ENCODE measurements at regions not wholly inside any gene's neighbourhood (a gene's known extent, or its start where the extent isn't known, plus 50 kb on each side); places are given as distances from the start of the nearest gene placed in this dataset.

GRCh38 chr9:87310827-87311523, 186.7 kb upstream of the DAPK1 start:
- H4K5ac ChIP-seq (ENCODE audit: insufficient read length, low read depth, low read length), result no peak overlapping the region
- no CpG with 5 or more reads among the region's 4 CpGs for WGBS (ENCODE audit: extremely low coverage, insufficient read length, low lambda C conversion rate)
- H3T11ph ChIP-seq (ENCODE audit: low read length), result no peak overlapping the region
- H4K20me1 ChIP-seq (ENCODE audit: control insufficient read depth, insufficient read depth, insufficient read length), result no peaks in the 10 kb centered on the region
- DNase-seq, result no peak
- no peak overlapping the region for H3K4ac ChIP-seq (ENCODE audit: low read depth, low read length)
- no peak overlapping the region for H3K23ac ChIP-seq (ENCODE audit: insufficient read length, low read depth, low read length)
- H3K18ac ChIP-seq (ENCODE audit: insufficient read length, low read depth, low read length), result no peak overlapping the region
- no peak for TF ChIP-seq CTCF (conservative IDR thresholded peaks at IDR 0.05)
- H2BK120ac ChIP-seq (ENCODE audit: low read depth, low read length, poor library complexity, severe bottlenecking), result no peak overlapping the region
- no peaks in the 10 kb centered on the region for H3K79me1 ChIP-seq (ENCODE audit: insufficient read depth, low read depth, low read length, poor library complexity, severe bottlenecking)
- Mint-ChIP-seq H3K27ac (no peak overlapping the region), H3K36me3 (ENCODE audit: insufficient read depth in 1 of 3, low read depth in 3 of 3) (peaks cover 0 to 5% (median 0%) of the 10 kb centered on the region in 3 experiments; a peak in 3 of 7 replicates), H3K27me3 (ENCODE audit: low read depth) (peaks cover 3% of the 10 kb centered on the region), H3K4me3 (no peak overlapping the region), H3K4me1 (no peaks in the 10 kb centered on the region), H3K9me3 (peaks cover 4 to 7% of the 10 kb centered on the region in 2 experiments; a peak in 3 of 5 replicates)
- no peak overlapping the region for H2BK5ac ChIP-seq (ENCODE audit: insufficient read length, low read length)
- H4K8ac ChIP-seq (replicated peaks; ENCODE audit: insufficient read length, low read depth, low read length), result no peak overlapping the region
- H3K79me2 ChIP-seq (ENCODE audit: insufficient read depth, low read length), result no peaks in the 10 kb centered on the region
- no peak overlapping the region for H3K9ac ChIP-seq (ENCODE audit: extremely low read depth, insufficient read length, low read length)
- H2BK20ac ChIP-seq (ENCODE audit: low read depth, low read length, poor library complexity, severe bottlenecking), result no peak overlapping the region
- H3K27me3 ChIP-seq (ENCODE audit: insufficient read depth, low read length), result no peaks in the 10 kb centered on the region
- no peaks in the 10 kb centered on the region for H3K23me2 ChIP-seq (ENCODE audit: insufficient read length, low read depth, low read length, poor library complexity, severe bottlenecking)
- H3K4me2 ChIP-seq (ENCODE audit: insufficient read depth, insufficient read length, low read length), result no peak overlapping the region
- H2AK5ac ChIP-seq (ENCODE audit: insufficient read length, low read length), result no peak overlapping the region
- peaks cover 2% of the 10 kb centered on the region for H3K9me3 ChIP-seq (ENCODE audit: control insufficient read depth, low read depth, low read length)
- no peaks in the 10 kb centered on the region for H3K4me1 ChIP-seq (ENCODE audit: insufficient read depth, low read length)
- H3K14ac ChIP-seq (ENCODE audit: insufficient read depth, low read length), result no peak overlapping the region
- H3K27ac ChIP-seq (ENCODE audit: insufficient read length, low read depth, low read length), result no peak overlapping the region
- H2AFZ ChIP-seq (ENCODE audit: low read length), result no peak overlapping the region
- no peak overlapping the region for H3K56ac ChIP-seq (ENCODE audit: insufficient read length, low read depth, low read length)
- H4K91ac ChIP-seq (ENCODE audit: insufficient read length, low read depth, low read length), result no peak overlapping the region
- H2BK12ac ChIP-seq (ENCODE audit: insufficient read length, low read depth, low read length), result no peak overlapping the region
- no peak overlapping the region for H2BK15ac ChIP-seq (ENCODE audit: low read depth, low read length)
